ENCODE measurements at regions not wholly inside any gene's neighbourhood (a gene's known extent, or its start where the extent isn't known, plus 50 kb on each side); places are given as distances from the start of the nearest gene placed in this dataset.

GRCh38 chr10:27618906-27619305 lies 114.8 kb downstream of the RAB18 start:
- peaks cover 2% of the 10 kb centered on the region for H3K4me1 ChIP-seq (ENCODE audit: control insufficient read depth, insufficient read depth, low read length)
- H3K27ac ChIP-seq (ENCODE audit: low read depth, low read length): peak overlapping the region; percentile 27
- H3K27me3 ChIP-seq (ENCODE audit: control insufficient read depth, insufficient read depth, low read length): no peaks in the 10 kb centered on the region
- no peak overlapping the region for H3K9ac ChIP-seq (ENCODE audit: low read length)
- H3K4me3 ChIP-seq (ENCODE audit: low read length): no peak overlapping the region
- no peaks in the 10 kb centered on the region for H3K36me3 ChIP-seq (ENCODE audit: control insufficient read depth, insufficient read depth, low read length)

- Histone ChIP-seq H3K9ac (ENCODE audit: low read length) (no peak overlapping the region), H3K27ac (ENCODE audit: low read depth, low read length) (peak overlapping the region; percentile 27)
Measured at GRCh38 chr10:27619329-27619728, 115.2 kb downstream of the RAB18 start.

GRCh38 chr10:27620430-27621397 lies 116.6 kb downstream of the RAB18 start:
- Histone ChIP-seq H3K9ac (ENCODE audit: low read length) (no peak overlapping the region), H3K27ac (ENCODE audit: low read depth, low read length) (peak overlapping the region; percentile 11), H3K27me3 (ENCODE audit: control insufficient read depth, insufficient read depth, low read length) (no peaks in the 10 kb centered on the region), H3K4me3 (ENCODE audit: low read length) (no peak overlapping the region), H3K36me3 (ENCODE audit: control insufficient read depth, insufficient read depth, low read length) (no peaks in the 10 kb centered on the region), H3K4me1 (ENCODE audit: control insufficient read depth, insufficient read depth, low read length) (peaks cover 2% of the 10 kb centered on the region)

More at GRCh38 chr10:27619329-27619728, 115.2 kb downstream of the RAB18 start:
- no peaks in the 10 kb centered on the region for H3K36me3 ChIP-seq (ENCODE audit: control insufficient read depth, insufficient read depth, low read length)
- H3K27me3 ChIP-seq (ENCODE audit: control insufficient read depth, insufficient read depth, low read length): no peaks in the 10 kb centered on the region
- no peak overlapping the region for H3K4me3 ChIP-seq (ENCODE audit: low read length)
- peaks cover 2% of the 10 kb centered on the region for H3K4me1 ChIP-seq (ENCODE audit: control insufficient read depth, insufficient read depth, low read length)

DNA sequence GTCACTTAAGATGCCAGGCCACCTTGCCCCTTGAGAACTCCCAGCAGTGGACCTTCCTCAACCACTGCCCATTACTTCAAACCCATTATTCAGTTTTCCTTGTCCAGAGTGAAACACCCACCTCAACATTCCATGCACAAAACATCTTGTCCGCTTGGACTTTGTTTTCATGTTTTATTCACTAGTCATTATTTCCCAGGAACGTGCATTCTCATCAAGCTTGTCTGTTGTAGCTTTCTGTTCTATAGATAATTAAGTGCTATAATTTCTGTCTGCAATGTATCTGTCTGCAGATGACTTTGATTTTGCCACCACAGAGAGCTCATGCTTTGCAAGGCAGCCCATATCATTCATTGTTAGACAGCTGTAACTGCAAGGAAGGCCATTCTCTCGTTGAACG lies 117.4 kb downstream of the RAB18 start:
- no peak overlapping the region for H3K9ac ChIP-seq (ENCODE audit: low read length)
- H3K36me3 ChIP-seq (ENCODE audit: control insufficient read depth, insufficient read depth, low read length): no peaks in the 10 kb centered on the region
- no peak overlapping the region for H3K27ac ChIP-seq (ENCODE audit: low read depth, low read length)
- H3K4me3 ChIP-seq (ENCODE audit: low read length): no peak overlapping the region
- H3K27me3 ChIP-seq (ENCODE audit: control insufficient read depth, insufficient read depth, low read length): no peaks in the 10 kb centered on the region
- H3K4me1 ChIP-seq (ENCODE audit: control insufficient read depth, insufficient read depth, low read length): peaks cover 2% of the 10 kb centered on the region

- no peak overlapping the region for H3K4me3 ChIP-seq (ENCODE audit: low read length)
- H3K4me1 ChIP-seq (ENCODE audit: control insufficient read depth, insufficient read depth, low read length): peaks cover 2% of the 10 kb centered on the region
- no peak overlapping the region for H3K9ac ChIP-seq (ENCODE audit: low read length)
- H3K27me3 ChIP-seq (ENCODE audit: control insufficient read depth, insufficient read depth, low read length): no peaks in the 10 kb centered on the region
- no peak overlapping the region for H3K27ac ChIP-seq (ENCODE audit: low read depth, low read length)
- H3K36me3 ChIP-seq (ENCODE audit: control insufficient read depth, insufficient read depth, low read length): no peaks in the 10 kb centered on the region
Measured at GRCh38 chr10:27622596-27622995, 118.5 kb downstream of the RAB18 start.
